B cell (primary cell): ENCODE measurements at regions not wholly inside any gene's neighbourhood (a gene's known extent, or its start where the extent isn't known, plus 50 kb on each side); places are given as distances from the start of the nearest gene placed in this dataset.

Experiments
- ATAC-seq: fragments of 200-7000 bp; cut with Tn5 transposase; one replicate; pipeline ENCODE4 v1.10.0; 2021; ENCODE audit warnings: low read depth, mild to moderate bottlenecking, moderate number of reproducible peaks, moderate library complexity
- CTCF ChIA-PET: fragments of 350-600 bp; sonication (Branson Sonifier 250); formaldehyde crosslinking; loops from one replicate; lab custom pipeline; 2021; ENCODE audit warnings: antibody characterized with exemption, inconsistent platforms; lab: Charles Lee
- POLR2A ChIA-PET: fragments of 350-600 bp; sonication (Branson Sonifier 250); formaldehyde crosslinking; loops from one replicate; lab custom pipeline; 2021; ENCODE audit warnings: antibody characterized with exemption; lab: Charles Lee
- DNase-seq: peaks from one replicate; pipeline ENCODE4 v3.0.0; 2013
- H2AFZ ChIP-seq: 2 replicates; pipeline ENCODE4 v1.6.1; 2012; ENCODE audit warnings: mild to moderate bottlenecking, low read depth, low read length; ENCODE audit not compliant: insufficient read depth, poor library complexity, severe bottlenecking
- H3K27ac ChIP-seq, 2 donors: 1 replicate in 1 of 2; 2 replicates in 1 of 2; pipeline ENCODE4 v1.5.1; 2012 to 2013; ENCODE audit warnings: low read length in 2 of 2, mild to moderate bottlenecking in 2 of 2, moderate library complexity in 1 of 2
- H3K27me3 ChIP-seq, 4 experiments: fragments of 200-600 bp in 1 of 4; sonication (generic) in 1 of 4; replicated peaks in 1 of 4; 1 replicate in 2 of 4; 2 replicates in 2 of 4; pipeline versions ENCODE4 v1.6.1 to v1.7.0; 2013 to 2016; ENCODE audit warnings: low read length in 3 of 4, mild to moderate bottlenecking in 2 of 4, mixed read lengths in 1 of 4, moderate library complexity in 1 of 4; ENCODE audit not compliant: insufficient read depth in 4 of 4, control insufficient read depth in 3 of 4; ENCODE audit errors: control extremely low read depth in 1 of 4
- H3K36me3 ChIP-seq, 2 experiments: replicated peaks in 1 of 2; 1 replicate in 1 of 2; 2 replicates in 1 of 2; pipeline versions ENCODE4 v1.6.1 to v1.7.1; 2013; ENCODE audit warnings: low read length in 1 of 2; ENCODE audit not compliant: insufficient read depth in 2 of 2, control insufficient read depth in 1 of 2; ENCODE audit errors: control extremely low read depth in 1 of 2, extremely low read depth in 1 of 2
- H3K4me1 ChIP-seq, 2 donors: fragments of 200-600 bp in 1 of 2; sonication (generic) in 1 of 2; 1 replicate in 1 of 2; 2 replicates in 1 of 2; pipeline versions ENCODE4 v1.5.1 to v1.6.1; 2013 to 2017; ENCODE audit warnings: low read length in 2 of 2; ENCODE audit not compliant: control insufficient read depth in 2 of 2, insufficient read depth in 2 of 2
- H3K4me2 ChIP-seq: replicated peaks from 2 replicates; pipeline ENCODE3; 2012; ENCODE audit warnings: mild to moderate bottlenecking, low read depth, low read length; ENCODE audit not compliant: poor library complexity, severe bottlenecking
- H3K4me3 ChIP-seq, 5 experiments: fragments of 200-600 bp in 1 of 5; sonication (generic) in 1 of 5; 1 replicate in 3 of 5; 2 replicates in 2 of 5; pipeline versions ENCODE4 v1.5.1 to v1.7.0; 2011 to 2016; ENCODE audit warnings: low read length in 4 of 5, mild to moderate bottlenecking in 4 of 5, low read depth in 2 of 5, control low read depth in 1 of 5, moderate library complexity in 1 of 5; ENCODE audit not compliant: insufficient read depth in 1 of 5; ENCODE audit errors: control extremely low read depth in 1 of 5, extremely low read depth in 1 of 5
- H3K79me2 ChIP-seq: fragments of 200-600 bp; sonication (generic); one replicate; pipeline ENCODE4 v1.6.0; 2016; ENCODE audit warnings: low read length; ENCODE audit not compliant: control insufficient read depth, insufficient read depth
- H3K9ac ChIP-seq: fragments of 200-600 bp; sonication (generic); 2 replicates; pipeline ENCODE4 v1.6.1; 2017; ENCODE audit warnings: mild to moderate bottlenecking, low read length, moderate library complexity
- H3K9me3 ChIP-seq, 3 donors: one replicate each; pipeline versions ENCODE4 v1.6.1 to v1.7.1; 2013; ENCODE audit warnings: low read length in 2 of 3; ENCODE audit not compliant: control insufficient read depth in 2 of 3, insufficient read depth in 1 of 3; ENCODE audit errors: control extremely low read depth in 1 of 3
- H4K20me1 ChIP-seq: 2 replicates; pipeline ENCODE4 v1.6.0; 2012; ENCODE audit warnings: mild to moderate bottlenecking, low read length; ENCODE audit not compliant: insufficient read depth, control insufficient read depth, poor library complexity, severe bottlenecking
- H3K27ac Mint-ChIP-seq: one replicate; pipeline ENCODE4 v1.8.0; 2021; ENCODE audit warnings: mixed read lengths
- H3K27me3 Mint-ChIP-seq: one replicate; pipeline ENCODE4 v1.8.0; 2021; ENCODE audit warnings: mixed read lengths
- H3K4me1 Mint-ChIP-seq: one replicate; pipeline ENCODE4 v1.8.0; 2021; ENCODE audit warnings: mixed read lengths
- H3K4me3 Mint-ChIP-seq: one replicate; pipeline ENCODE4 v1.8.0; 2021; ENCODE audit warnings: mixed read lengths
- H3K9me3 Mint-ChIP-seq: one replicate; pipeline ENCODE4 v1.8.0; 2022; ENCODE audit warnings: mixed read lengths; ENCODE audit not compliant: insufficient read depth
- EZH2 ChIP-seq: IDR thresholded peaks from 2 replicates; pipeline ENCODE4 v1.6.1; 2012; ENCODE audit warnings: borderline replicate concordance, low read depth, mild to moderate bottlenecking, moderate library complexity, low read length; ENCODE audit not compliant: insufficient read depth, poor library complexity, severe bottlenecking
- WGBS: methylation state at CpG from one replicate; pipeline ENCODE4 v1.1.5; 2013; ENCODE audit warnings: missing lambda C conversion rate; ENCODE audit not compliant: insufficient coverage; 5-methylcytosine and 5-hydroxymethylcytosine counted together
- intact Hi-C: fragments of 100-400 bp; cut with micrococcal nuclease; formaldehyde crosslinking; loops from one replicate; pipeline ENCODE4 v1.10.0; 2022
- TF ChIP-seq, protein P1 (sequence below): fragments of 200-600 bp; IDR thresholded peaks from one replicate; pipeline ENCODE4 v1.8.0; 2022; ENCODE audit warnings: antibody characterized with exemption, mild to moderate bottlenecking

DNA sequence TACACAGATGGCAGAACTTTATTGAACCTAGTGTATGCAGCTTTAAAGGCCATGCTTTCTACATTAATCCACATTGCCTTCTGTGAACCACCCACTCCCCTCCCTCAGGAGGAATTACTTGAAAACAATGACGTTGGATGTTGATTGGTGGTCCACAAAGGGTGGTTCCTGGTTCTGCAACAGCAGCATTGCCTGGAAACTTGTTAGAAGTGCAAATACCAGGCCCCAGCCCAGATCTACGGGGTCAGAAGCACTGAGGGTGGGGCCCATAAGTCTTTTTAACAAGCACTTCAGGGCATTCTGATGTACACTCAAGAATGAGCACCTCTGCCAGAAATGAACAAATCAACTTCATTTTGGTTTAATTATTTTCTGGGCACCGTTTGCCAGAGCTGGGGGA is 91.0 kb downstream of the ISX start:
- Histone ChIP-seq H3K4me3 (no peak overlapping the region), H3K9me3 (no peaks in the 10 kb centered on the region), H3K4me1 (no peaks in the 10 kb centered on the region), H3K36me3 (no peaks in the 10 kb centered on the region), H3K9ac (no peak overlapping the region), H4K20me1 (no peaks in the 10 kb centered on the region), H3K27ac (no peak overlapping the region), H2AFZ (no peak overlapping the region), H3K79me2 (no peaks in the 10 kb centered on the region), H3K27me3 (peaks cover 0 to 28% (median 2%) of the 10 kb centered on the region in 4 experiments), H3K4me2 (no peak overlapping the region)
- H3K27ac Mint-ChIP-seq, result no peak overlapping the region
- H3K4me3 Mint-ChIP-seq, result no peak overlapping the region
- WGBS, result 58% methylated on average over 2 of the region's 3 CpGs
- DNase-seq (no peak), ATAC-seq (no peak)
- intact Hi-C loops, result no loop called here
- H3K4me1 Mint-ChIP-seq, result no peaks in the 10 kb centered on the region
- ChIA-PET POLR2A (no interaction called here), CTCF (interaction anchor here (0.8 kb wide), 1 partner anchor 113 kb away, joined by 3 read pairs; no protein-coding TSS in a partner anchor)
- H3K27me3 Mint-ChIP-seq, result peaks cover 41% of the 10 kb centered on the region
- no peaks in the 10 kb centered on the region for H3K9me3 Mint-ChIP-seq
- TF ChIP-seq, protein P1, sequence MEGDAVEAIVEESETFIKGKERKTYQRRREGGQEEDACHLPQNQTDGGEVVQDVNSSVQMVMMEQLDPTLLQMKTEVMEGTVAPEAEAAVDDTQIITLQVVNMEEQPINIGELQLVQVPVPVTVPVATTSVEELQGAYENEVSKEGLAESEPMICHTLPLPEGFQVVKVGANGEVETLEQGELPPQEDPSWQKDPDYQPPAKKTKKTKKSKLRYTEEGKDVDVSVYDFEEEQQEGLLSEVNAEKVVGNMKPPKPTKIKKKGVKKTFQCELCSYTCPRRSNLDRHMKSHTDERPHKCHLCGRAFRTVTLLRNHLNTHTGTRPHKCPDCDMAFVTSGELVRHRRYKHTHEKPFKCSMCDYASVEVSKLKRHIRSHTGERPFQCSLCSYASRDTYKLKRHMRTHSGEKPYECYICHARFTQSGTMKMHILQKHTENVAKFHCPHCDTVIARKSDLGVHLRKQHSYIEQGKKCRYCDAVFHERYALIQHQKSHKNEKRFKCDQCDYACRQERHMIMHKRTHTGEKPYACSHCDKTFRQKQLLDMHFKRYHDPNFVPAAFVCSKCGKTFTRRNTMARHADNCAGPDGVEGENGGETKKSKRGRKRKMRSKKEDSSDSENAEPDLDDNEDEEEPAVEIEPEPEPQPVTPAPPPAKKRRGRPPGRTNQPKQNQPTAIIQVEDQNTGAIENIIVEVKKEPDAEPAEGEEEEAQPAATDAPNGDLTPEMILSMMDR, result no peak
- TF ChIP-seq EZH2, result no peak

DNA sequence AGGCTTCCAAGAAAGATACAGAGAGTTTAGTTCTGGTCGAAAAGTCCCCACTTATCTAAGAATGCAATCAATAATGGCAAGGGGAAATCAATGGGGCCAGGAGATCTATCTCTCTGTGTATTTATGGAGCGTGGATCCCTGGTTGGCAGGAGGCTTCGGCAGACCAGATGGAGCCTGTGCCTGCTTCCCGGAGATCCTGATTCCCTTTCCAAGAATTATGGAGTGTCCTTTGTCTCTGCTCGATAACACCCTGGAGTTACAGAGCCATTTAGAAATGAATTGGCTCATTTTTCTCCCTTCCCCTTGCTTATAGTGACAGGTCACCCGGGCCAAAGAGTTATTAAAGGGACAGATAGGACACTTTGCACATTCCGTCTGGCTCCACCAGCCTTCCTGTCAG is 92.4 kb downstream of the ISX start:
- H3K4me2 ChIP-seq, result no peak overlapping the region
- H3K9ac ChIP-seq, result no peak overlapping the region
- H3K27me3 Mint-ChIP-seq, result peaks cover 46% of the 10 kb centered on the region
- no peaks in the 10 kb centered on the region for H3K9me3 ChIP-seq
- H3K36me3 ChIP-seq, result no peaks in the 10 kb centered on the region
- DNase-seq, result no peak
- ChIA-PET CTCF (interaction anchor here (2.1 kb wide), 1 partner anchor 9 kb away, joined by 21 read pairs; no protein-coding TSS in a partner anchor), POLR2A (no interaction called here)
- no peak overlapping the region for H2AFZ ChIP-seq
- H3K79me2 ChIP-seq, result no peaks in the 10 kb centered on the region
- H4K20me1 ChIP-seq, result no peaks in the 10 kb centered on the region
- no peaks in the 10 kb centered on the region for H3K9me3 Mint-ChIP-seq
- no peak overlapping the region for H3K27ac Mint-ChIP-seq
- TF ChIP-seq, protein P1, result no peak
- TF ChIP-seq EZH2, result no peak
- 70% methylated on average over 7 of the region's 7 CpGs for WGBS
- no peaks in the 10 kb centered on the region for H3K4me1 Mint-ChIP-seq
- H3K4me3 Mint-ChIP-seq, result no peak overlapping the region
- intact Hi-C loops, result no loop called here
- no peaks in the 10 kb centered on the region for H3K4me1 ChIP-seq
- no peak overlapping the region for H3K27ac ChIP-seq
- no peak overlapping the region for H3K4me3 ChIP-seq
- no peak for ATAC-seq
- peaks cover 0 to 26% (median 4%) of the 10 kb centered on the region in 4 experiments for H3K27me3 ChIP-seq
